Right lobe of liver (tissue), 4 donors: ENCODE measurements at regions not wholly inside any gene's neighbourhood (a gene's known extent, or its start where the extent isn't known, plus 50 kb on each side); places are given as distances from the start of the nearest gene placed in this dataset.

Experiments
- CTCF ChIP-seq, 4 donors: fragments of 200-600 bp in 3 of 4; fragments of 450-650 bp in 1 of 4; IDR thresholded peaks; one replicate each; pipeline versions ENCODE4 v1.5.1 to v1.8.0; 2016 to 2022; ENCODE audit warnings: antibody characterized with exemption in 4 of 4, mild to moderate bottlenecking in 2 of 4
- POLR2A ChIP-seq: fragments of 450-650 bp; IDR thresholded peaks from one replicate; pipeline ENCODE4 v1.6.1; 2017; ENCODE audit warnings: antibody characterized with exemption, mild to moderate bottlenecking
- donor health status: DM: no; HTN: no; CAD: no.
- donor health status: DM: no; HTN: no; CAD: no.
- donor health status: DM: no; HTN: yes; CAD: no.

- TF ChIP-seq CTCF (IDR thresholded peaks at IDR 0.05) (no peak), POLR2A (no peak)
These were observed 214.0 kb downstream of the KLF5 start for GRCh38 chr13:73272831-73273230.
